Neural cell (in vitro differentiated cells): ENCODE measurements at regions not wholly inside any gene's neighbourhood (a gene's known extent, or its start where the extent isn't known, plus 50 kb on each side); places are given as distances from the start of the nearest gene placed in this dataset.

ENCODE experiments used
- H2AFZ ChIP-seq: fragments of 200-600, 300-800 bp; sonication (generic), shearing (Covaris generic); 2 replicates; pipeline ENCODE4 v1.6.0; 2014; ENCODE audit warnings: low read depth, mild to moderate bottlenecking, antibody characterized with exemption, low read length, moderate library complexity
- H3F3A ChIP-seq: fragments of 200-600 bp; shearing (Covaris generic); 2 replicates; pipeline ENCODE4 v1.6.1; 2016; ENCODE audit warnings: mild to moderate bottlenecking, moderate library complexity, mixed read lengths, antibody characterized with exemption, low read length; ENCODE audit not compliant: insufficient read depth, poor library complexity, severe bottlenecking
- H3K27ac ChIP-seq: fragments of 200-600, 300-800 bp; sonication (generic), shearing (Covaris generic); 2 replicates; pipeline ENCODE4 v1.5.1; 2014; ENCODE audit warnings: mild to moderate bottlenecking, low read length, moderate library complexity
- H3K27me3 ChIP-seq: fragments of 300-800, 200-600 bp; sonication (generic), shearing (Covaris generic); 2 replicates; pipeline ENCODE4 v1.6.0; 2014; ENCODE audit warnings: mild to moderate bottlenecking, low read depth, low read length, moderate library complexity; ENCODE audit not compliant: insufficient read depth
- H3K36me3 ChIP-seq: fragments of 300-800, 200-600 bp; sonication (generic), shearing (Covaris generic); 2 replicates; pipeline ENCODE4 v1.5.1; 2014; ENCODE audit warnings: mild to moderate bottlenecking, antibody characterized with exemption, low read length, moderate library complexity; ENCODE audit not compliant: insufficient read depth
- H3K4me2 ChIP-seq: fragments of 300-800, 200-600 bp; sonication (generic), shearing (Covaris generic); 2 replicates; pipeline ENCODE4 v1.6.0; 2014; ENCODE audit warnings: mild to moderate bottlenecking, low read length
- H3K4me3 ChIP-seq: fragments of 300-800, 200-600 bp; sonication (generic), shearing (Covaris generic); 2 replicates; pipeline ENCODE4 v1.5.1; 2014; ENCODE audit warnings: mild to moderate bottlenecking, low read length, moderate library complexity
- H3K79me2 ChIP-seq: fragments of 200-600 bp; shearing (Covaris generic); replicated peaks from 2 replicates; pipeline ENCODE4 v1.6.0; 2014; ENCODE audit warnings: mild to moderate bottlenecking, low read length, moderate library complexity; ENCODE audit not compliant: insufficient read depth
- H3K9ac ChIP-seq: fragments of 300-800, 200-600 bp; sonication (generic), shearing (Covaris generic); 2 replicates; pipeline ENCODE4 v1.6.1; 2016; ENCODE audit warnings: mild to moderate bottlenecking, low read length, mixed read lengths
- H3K9me2 ChIP-seq: fragments of 200-600 bp; shearing (Covaris generic); 2 replicates; pipeline ENCODE4 v1.6.1; 2016; ENCODE audit warnings: mild to moderate bottlenecking, low read length, mixed read lengths; ENCODE audit not compliant: insufficient read depth
- H3K9me3 ChIP-seq: fragments of 200-600, 300-800 bp; sonication (generic), shearing (Covaris generic); 2 replicates; pipeline ENCODE4 v1.6.1; 2016; ENCODE audit warnings: mild to moderate bottlenecking, mixed run types, low read length, moderate library complexity, mixed read lengths
- H4K20me1 ChIP-seq: fragments of 200-600 bp; shearing (Covaris generic); 2 replicates; pipeline ENCODE4 v1.6.1; 2016; ENCODE audit warnings: mild to moderate bottlenecking, mixed run types; ENCODE audit not compliant: insufficient read depth
- CTCF ChIP-seq: fragments of 450-650 bp; IDR thresholded peaks from 2 replicates; pipeline ENCODE4 v1.5.1; 2014; ENCODE audit warnings: antibody characterized with exemption, mild to moderate bottlenecking, moderate library complexity; ENCODE audit not compliant: poor library complexity, severe bottlenecking
- EP300 ChIP-seq: fragments of 450-650 bp; conservative IDR thresholded peaks from 2 replicates; pipeline ENCODE4 v1.6.1; 2014; ENCODE audit warnings: antibody characterized with exemption, mild to moderate bottlenecking, moderate library complexity; ENCODE audit not compliant: poor library complexity, severe bottlenecking
- EZH2 ChIP-seq: fragments of 200-600, 300-800 bp; shearing (Covaris generic), sonication (generic); IDR thresholded peaks from 2 replicates; pipeline ENCODE4 v1.6.1; 2014; ENCODE audit warnings: antibody characterized with exemption, low read length, borderline replicate concordance, mild to moderate bottlenecking; ENCODE audit not compliant: insufficient read depth, poor library complexity, severe bottlenecking
- MXI1 ChIP-seq: fragments of 450-650 bp; conservative IDR thresholded peaks from 2 replicates; pipeline ENCODE4 v1.6.1; 2014; ENCODE audit warnings: antibody characterized with exemption, mild to moderate bottlenecking; ENCODE audit not compliant: poor library complexity, severe bottlenecking
- POLR2AphosphoS5 ChIP-seq: IDR thresholded peaks from 2 replicates; pipeline ENCODE4 v1.6.1; 2012
- RAD21 ChIP-seq: fragments of 450-650 bp; conservative IDR thresholded peaks from 2 replicates; pipeline ENCODE4 v1.6.1; 2014; ENCODE audit warnings: antibody characterized with exemption, mild to moderate bottlenecking, moderate library complexity
- SMC3 ChIP-seq: fragments of 450-650 bp; conservative IDR thresholded peaks from 2 replicates; pipeline ENCODE4 v1.6.1; 2014; ENCODE audit warnings: antibody characterized with exemption, mild to moderate bottlenecking, moderate library complexity; ENCODE audit not compliant: poor library complexity
- TAF1 ChIP-seq: IDR thresholded peaks from 2 replicates; pipeline ENCODE4 v1.6.1; 2012; ENCODE audit warnings: low read depth
- TF ChIP-seq, protein P1 (sequence below): IDR thresholded peaks from 2 replicates; pipeline ENCODE4 v1.6.1; 2012; ENCODE audit warnings: borderline replicate concordance

DNA sequence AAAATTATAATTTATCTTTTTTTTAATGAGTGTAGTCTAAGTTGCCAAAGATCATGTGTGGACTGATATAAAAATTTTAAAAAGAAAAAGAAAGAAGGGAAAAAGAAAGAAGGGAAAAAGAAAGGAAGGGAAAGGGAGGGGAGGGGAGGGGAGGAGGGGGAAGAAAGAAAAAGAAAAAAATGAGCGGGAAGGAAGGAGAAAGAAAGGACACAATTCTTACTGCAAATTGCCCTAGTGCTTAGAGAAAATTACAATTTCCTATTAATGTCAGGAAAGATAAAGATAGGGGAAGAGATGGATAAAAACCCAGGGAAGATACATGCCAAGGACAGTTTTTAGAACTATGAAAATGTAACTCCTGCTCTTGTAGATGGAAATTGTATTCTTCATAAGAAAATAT lies 789.7 kb upstream of the GRAMD2B start:
- H3K36me3 ChIP-seq, result no peaks in the 10 kb centered on the region
- H3K4me3 ChIP-seq, result no peak overlapping the region
- H2AFZ ChIP-seq, result no peak overlapping the region
- no peaks in the 10 kb centered on the region for H4K20me1 ChIP-seq
- H3K9me3 ChIP-seq, result no peaks in the 10 kb centered on the region
- H3K4me2 ChIP-seq, result no peak overlapping the region
- no peaks in the 10 kb centered on the region for H3K79me2 ChIP-seq
- H3F3A ChIP-seq, result no peaks in the 10 kb centered on the region
- no peak overlapping the region for H3K9ac ChIP-seq
- H3K27ac ChIP-seq, result no peak overlapping the region
- no peaks in the 10 kb centered on the region for H3K9me2 ChIP-seq
- no peak for TF ChIP-seq MXI1
- TF ChIP-seq TAF1, result no peak
- TF ChIP-seq EZH2, result no peak
- no peak for TF ChIP-seq CTCF
- no peak for TF ChIP-seq POLR2AphosphoS5
- no peak for TF ChIP-seq RAD21
- TF ChIP-seq SMC3, result no peak
- no peak for TF ChIP-seq EP300
- TF ChIP-seq, protein P1, sequence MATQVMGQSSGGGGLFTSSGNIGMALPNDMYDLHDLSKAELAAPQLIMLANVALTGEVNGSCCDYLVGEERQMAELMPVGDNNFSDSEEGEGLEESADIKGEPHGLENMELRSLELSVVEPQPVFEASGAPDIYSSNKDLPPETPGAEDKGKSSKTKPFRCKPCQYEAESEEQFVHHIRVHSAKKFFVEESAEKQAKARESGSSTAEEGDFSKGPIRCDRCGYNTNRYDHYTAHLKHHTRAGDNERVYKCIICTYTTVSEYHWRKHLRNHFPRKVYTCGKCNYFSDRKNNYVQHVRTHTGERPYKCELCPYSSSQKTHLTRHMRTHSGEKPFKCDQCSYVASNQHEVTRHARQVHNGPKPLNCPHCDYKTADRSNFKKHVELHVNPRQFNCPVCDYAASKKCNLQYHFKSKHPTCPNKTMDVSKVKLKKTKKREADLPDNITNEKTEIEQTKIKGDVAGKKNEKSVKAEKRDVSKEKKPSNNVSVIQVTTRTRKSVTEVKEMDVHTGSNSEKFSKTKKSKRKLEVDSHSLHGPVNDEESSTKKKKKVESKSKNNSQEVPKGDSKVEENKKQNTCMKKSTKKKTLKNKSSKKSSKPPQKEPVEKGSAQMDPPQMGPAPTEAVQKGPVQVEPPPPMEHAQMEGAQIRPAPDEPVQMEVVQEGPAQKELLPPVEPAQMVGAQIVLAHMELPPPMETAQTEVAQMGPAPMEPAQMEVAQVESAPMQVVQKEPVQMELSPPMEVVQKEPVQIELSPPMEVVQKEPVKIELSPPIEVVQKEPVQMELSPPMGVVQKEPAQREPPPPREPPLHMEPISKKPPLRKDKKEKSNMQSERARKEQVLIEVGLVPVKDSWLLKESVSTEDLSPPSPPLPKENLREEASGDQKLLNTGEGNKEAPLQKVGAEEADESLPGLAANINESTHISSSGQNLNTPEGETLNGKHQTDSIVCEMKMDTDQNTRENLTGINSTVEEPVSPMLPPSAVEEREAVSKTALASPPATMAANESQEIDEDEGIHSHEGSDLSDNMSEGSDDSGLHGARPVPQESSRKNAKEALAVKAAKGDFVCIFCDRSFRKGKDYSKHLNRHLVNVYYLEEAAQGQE, result no peak
- H3K27me3 ChIP-seq, result no peaks in the 10 kb centered on the region

GRCh38 chr5:125634216-125634835 lies 788.9 kb upstream of the GRAMD2B start:
- Histone ChIP-seq H3K27ac (no peak overlapping the region), H3K4me2 (no peak overlapping the region), H3K27me3 (no peaks in the 10 kb centered on the region), H4K20me1 (no peaks in the 10 kb centered on the region), H3K4me3 (no peak overlapping the region), H3K36me3 (no peaks in the 10 kb centered on the region), H2AFZ (no peak overlapping the region), H3F3A (no peaks in the 10 kb centered on the region), H3K79me2 (no peaks in the 10 kb centered on the region), H3K9me2 (no peaks in the 10 kb centered on the region), H3K9ac (no peak overlapping the region), H3K9me3 (no peaks in the 10 kb centered on the region)
- no peak for TF ChIP-seq MXI1

DNA sequence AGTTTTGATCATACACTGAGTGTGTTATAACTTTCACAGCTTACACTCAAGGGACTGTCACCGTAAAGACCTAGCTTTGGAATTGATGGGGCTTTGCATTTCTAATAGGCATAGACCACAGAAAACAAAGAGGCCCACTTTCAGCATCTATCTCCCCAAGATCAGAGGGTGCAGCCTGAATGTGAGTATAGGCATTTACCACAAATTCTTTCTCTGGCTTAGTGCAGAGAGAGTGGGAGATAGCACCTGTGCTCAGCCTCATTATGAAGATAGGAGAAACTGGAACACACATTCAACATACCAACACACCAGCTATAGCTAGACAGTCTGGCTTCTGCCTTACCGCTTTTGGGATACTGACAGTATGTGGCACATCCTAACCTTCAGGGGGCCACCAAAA lies 783.4 kb upstream of the GRAMD2B start:
- no peaks in the 10 kb centered on the region for H3K27me3 ChIP-seq
- H3K9me2 ChIP-seq, result no peaks in the 10 kb centered on the region
- H3K4me3 ChIP-seq, result no peak overlapping the region
- TF ChIP-seq MXI1 (no peak), CTCF (no peak), POLR2AphosphoS5 (no peak), EZH2 (no peak), EP300 (no peak), RAD21 (no peak), SMC3 (no peak), TAF1 (no peak)
- TF ChIP-seq, protein P1, result no peak
- no peaks in the 10 kb centered on the region for H3K9me3 ChIP-seq
- no peak overlapping the region for H2AFZ ChIP-seq
- no peak overlapping the region for H3K9ac ChIP-seq
- no peaks in the 10 kb centered on the region for H4K20me1 ChIP-seq
- H3K4me2 ChIP-seq, result no peak overlapping the region
- no peaks in the 10 kb centered on the region for H3F3A ChIP-seq
- no peaks in the 10 kb centered on the region for H3K79me2 ChIP-seq
- no peak overlapping the region for H3K27ac ChIP-seq
- no peaks in the 10 kb centered on the region for H3K36me3 ChIP-seq
